HUES48 (cell line): ENCODE measurements at regions not wholly inside any gene's neighbourhood (a gene's known extent, or its start where the extent isn't known, plus 50 kb on each side); places are given as distances from the start of the nearest gene placed in this dataset.

ENCODE experiments used
- H3K27ac ChIP-seq: one replicate; pipeline ENCODE4 v1.7.0; 2013; ENCODE audit warnings: low read depth, low read length, inconsistent platforms
- H3K27me3 ChIP-seq: 2 replicates; pipeline ENCODE4 v1.6.1; 2013; ENCODE audit warnings: mild to moderate bottlenecking, low read length; ENCODE audit not compliant: control insufficient read depth, insufficient read depth
- H3K36me3 ChIP-seq: 2 replicates; pipeline ENCODE4 v1.6.1; 2013; ENCODE audit warnings: low read length; ENCODE audit not compliant: control insufficient read depth, insufficient read depth
- H3K4me1 ChIP-seq: 2 replicates; pipeline ENCODE4 v1.6.1; 2013; ENCODE audit warnings: mild to moderate bottlenecking, low read length; ENCODE audit not compliant: control insufficient read depth, insufficient read depth
- H3K4me3 ChIP-seq: 2 replicates; pipeline ENCODE4 v1.5.1; 2013; ENCODE audit warnings: mild to moderate bottlenecking, low read depth, low read length
- H3K9ac ChIP-seq: 2 replicates; pipeline ENCODE4 v1.6.1; 2013; ENCODE audit warnings: mild to moderate bottlenecking, low read depth, low read length, moderate library complexity
- H3K9me3 ChIP-seq: 2 replicates; pipeline ENCODE4 v1.6.1; 2013; ENCODE audit warnings: low read length; ENCODE audit not compliant: control insufficient read depth, insufficient read depth

- H3K9me3 ChIP-seq = no peaks in the 10 kb centered on the region
- H3K27ac ChIP-seq = no peak overlapping the region
- no peak overlapping the region for H3K4me3 ChIP-seq
- no peaks in the 10 kb centered on the region for H3K27me3 ChIP-seq
- H3K36me3 ChIP-seq = no peaks in the 10 kb centered on the region
- no peak overlapping the region for H3K9ac ChIP-seq
- 0 out of 2 replicates have a peak, but pooled peaks cover 5% of the 10 kb centered on the region for H3K4me1 ChIP-seq
These were observed 286.3 kb upstream of the TMEFF2 start for GRCh38 chr2:192480984-192481383.

- Histone ChIP-seq H3K4me1 (no peaks in the 10 kb centered on the region), H3K27me3 (no peaks in the 10 kb centered on the region), H3K9me3 (no peaks in the 10 kb centered on the region), H3K9ac (no peak overlapping the region), H3K27ac (no peak overlapping the region), H3K36me3 (no peaks in the 10 kb centered on the region), H3K4me3 (no peak overlapping the region)
These were observed 278.6 kb upstream of the TMEFF2 start for GRCh38 chr2:192473331-192473730.

- Histone ChIP-seq H3K27ac (no peak overlapping the region), H3K9me3 (no peaks in the 10 kb centered on the region), H3K9ac (no peak overlapping the region), H3K27me3 (no peaks in the 10 kb centered on the region), H3K4me3 (no peak overlapping the region), H3K4me1 (no peaks in the 10 kb centered on the region), H3K36me3 (no peaks in the 10 kb centered on the region)
These were observed 277.2 kb upstream of the TMEFF2 start for GRCh38 chr2:192471982-192472381.

GRCh38 chr2:192469612-192470011, 274.9 kb upstream of the TMEFF2 start:
- Histone ChIP-seq H3K4me1 (no peaks in the 10 kb centered on the region), H3K4me3 (no peak overlapping the region), H3K27me3 (no peaks in the 10 kb centered on the region), H3K9ac (no peak overlapping the region), H3K36me3 (no peaks in the 10 kb centered on the region), H3K9me3 (no peaks in the 10 kb centered on the region), H3K27ac (no peak overlapping the region)

GRCh38 chr2:192467953-192468660, 273.4 kb upstream of the TMEFF2 start:
- no peak overlapping the region for H3K9ac ChIP-seq
- no peak overlapping the region for H3K4me3 ChIP-seq
- no peaks in the 10 kb centered on the region for H3K4me1 ChIP-seq
- no peaks in the 10 kb centered on the region for H3K27me3 ChIP-seq
- H3K9me3 ChIP-seq = no peaks in the 10 kb centered on the region
- no peaks in the 10 kb centered on the region for H3K36me3 ChIP-seq
- no peak overlapping the region for H3K27ac ChIP-seq

GRCh38 chr2:192465141-192465540, 270.4 kb upstream of the TMEFF2 start:
- Histone ChIP-seq H3K9me3 (no peaks in the 10 kb centered on the region), H3K36me3 (no peaks in the 10 kb centered on the region), H3K27ac (no peak overlapping the region), H3K9ac (no peak overlapping the region), H3K27me3 (no peaks in the 10 kb centered on the region), H3K4me1 (no peaks in the 10 kb centered on the region), H3K4me3 (no peak overlapping the region)

- Histone ChIP-seq H3K9me3 (no peaks in the 10 kb centered on the region), H3K27me3 (no peaks in the 10 kb centered on the region), H3K9ac (no peak overlapping the region), H3K4me1 (no peaks in the 10 kb centered on the region), H3K36me3 (no peaks in the 10 kb centered on the region), H3K27ac (no peak overlapping the region), H3K4me3 (no peak overlapping the region)
These were observed 264.7 kb upstream of the TMEFF2 start for GRCh38 chr2:192459422-192459821.

- no peak overlapping the region for H3K9ac ChIP-seq
- H3K9me3 ChIP-seq = no peaks in the 10 kb centered on the region
- H3K27me3 ChIP-seq = no peaks in the 10 kb centered on the region
- H3K4me3 ChIP-seq = no peak overlapping the region
- H3K27ac ChIP-seq = no peak overlapping the region
- no peaks in the 10 kb centered on the region for H3K4me1 ChIP-seq
- no peaks in the 10 kb centered on the region for H3K36me3 ChIP-seq
These were observed 254.1 kb upstream of the TMEFF2 start for GRCh38 chr2:192448881-192449280.

GRCh38 chr2:192444286-192444838, 249.6 kb upstream of the TMEFF2 start:
- no peaks in the 10 kb centered on the region for H3K27me3 ChIP-seq
- no peak overlapping the region for H3K27ac ChIP-seq
- H3K36me3 ChIP-seq = no peaks in the 10 kb centered on the region
- H3K9me3 ChIP-seq = no peaks in the 10 kb centered on the region
- H3K4me3 ChIP-seq = no peak overlapping the region
- no peaks in the 10 kb centered on the region for H3K4me1 ChIP-seq
- H3K9ac ChIP-seq = no peak overlapping the region

- Histone ChIP-seq H3K9me3 (no peaks in the 10 kb centered on the region), H3K4me3 (no peak overlapping the region), H3K27me3 (no peaks in the 10 kb centered on the region), H3K4me1 (no peaks in the 10 kb centered on the region), H3K9ac (no peak overlapping the region), H3K27ac (no peak overlapping the region), H3K36me3 (no peaks in the 10 kb centered on the region)
These were observed 249.1 kb upstream of the TMEFF2 start for GRCh38 chr2:192443831-192444230.

- no peaks in the 10 kb centered on the region for H3K27me3 ChIP-seq
- no peaks in the 10 kb centered on the region for H3K36me3 ChIP-seq
- no peak overlapping the region for H3K4me3 ChIP-seq
- H3K9me3 ChIP-seq = no peaks in the 10 kb centered on the region
- peaks cover 4% of the 10 kb centered on the region; the same call in 1 of the 2 replicates for H3K4me1 ChIP-seq
- H3K27ac ChIP-seq = no peak overlapping the region
- H3K9ac ChIP-seq = no peak overlapping the region
These were observed 243.5 kb upstream of the TMEFF2 start for GRCh38 chr2:192438239-192438638.
